GM12878 (cell line): ENCODE measurements at regions not wholly inside any gene's neighbourhood (a gene's known extent, or its start where the extent isn't known, plus 50 kb on each side); places are given as distances from the start of the nearest gene placed in this dataset.
"Not testable (repeated sequence)": the region's sequence is repeated elsewhere in the genome, so short reads cannot be mapped to it uniquely, and the experiment has no call there.

Experiments used
- ATAC-seq: fragments of 200-7000 bp; cut with Tn5 transposase; 3 replicates; pipeline ENCODE4 v1.9.1; 2020; ENCODE audit warnings: mild to moderate bottlenecking, moderate library complexity
- BruUV-seq: library from RNA; stranded (reverse); fragments of 400-500 nt; replicated peaks from 2 replicates; lab custom pipeline; 2021; lab: Mats Ljungman, UMichigan
- CTCF ChIA-PET: fragments of 300-600 bp; sonication (Branson Sonifier 250); formaldehyde crosslinking; extraction: SDS; loops from one replicate; lab custom pipeline; 2021; ENCODE audit warnings: inconsistent platforms; lab: Yijun Ruan, JAX
- POLR2A ChIA-PET: fragments of 350-600 bp; formaldehyde crosslinking; extraction: SDS; loops from one replicate; lab custom pipeline; 2021; ENCODE audit warnings: inconsistent platforms; lab: Charles Lee
- RAD21 ChIA-PET: fragments of 300-600 bp; sonication (Branson Sonifier 250); formaldehyde crosslinking; loops from one replicate; lab custom pipeline; 2023; ENCODE audit warnings: antibody characterized with exemption; ENCODE audit not compliant: unreplicated experiment; lab: Charles Lee
- SMC1A ChIA-PET: fragments of 300-600 bp; sonication (Branson Sonifier 250); formaldehyde crosslinking; loops from one replicate; lab custom pipeline; 2023; ENCODE audit not compliant: unreplicated experiment, uncharacterized antibody; lab: Charles Lee
- DNase-seq: peaks from one replicate; pipeline ENCODE4 v3.0.0-alpha.2; 2011; ENCODE audit warnings: low read depth, low spot score
- FAIRE-seq: peaks from 3 replicates; lab custom pipeline; 2011; peaks lifted over from hg19 to GRCh38; lab: Jason Lieb, UNC
- H2AFZ ChIP-seq: 2 replicates; pipeline ENCODE4 v1.6.0; 2011; ENCODE audit warnings: low read depth, low read length, control low read depth; ENCODE audit not compliant: control insufficient read depth
- H3K27ac ChIP-seq: 2 replicates; pipeline ENCODE4 v1.5.1; 2011; ENCODE audit warnings: control low read depth; ENCODE audit not compliant: control insufficient read depth, insufficient read depth
- H3K27me3 ChIP-seq, 2 experiments: replicated peaks in 1 of 2; 2 replicates each; pipeline versions ENCODE4 v1.6.0 to v1.6.1; 2011; ENCODE audit warnings: low read length in 1 of 2; ENCODE audit not compliant: control insufficient read depth in 2 of 2, insufficient read depth in 2 of 2
- H3K36me3 ChIP-seq, 2 experiments: 2 replicates each; pipeline ENCODE4 v1.5.1; 2011; ENCODE audit warnings: low read length in 1 of 2; ENCODE audit not compliant: control insufficient read depth in 2 of 2, insufficient read depth in 2 of 2
- H3K4me1 ChIP-seq: 2 replicates; pipeline ENCODE4 v1.6.1; 2011; ENCODE audit warnings: mild to moderate bottlenecking, low read length, moderate library complexity, mixed read lengths; ENCODE audit not compliant: control insufficient read depth, insufficient read depth
- H3K4me2 ChIP-seq: 2 replicates; pipeline ENCODE4 v1.6.0; 2011; ENCODE audit warnings: control low read depth; ENCODE audit not compliant: control insufficient read depth, insufficient read depth
- H3K4me3 ChIP-seq: fragments of 200-600 bp; sonication (generic); 2 replicates; pipeline ENCODE4 v1.5.1; 2016
- H3K79me2 ChIP-seq: 2 replicates; pipeline ENCODE4 v1.6.0; 2011; ENCODE audit warnings: low read length; ENCODE audit not compliant: control insufficient read depth, insufficient read depth
- H3K9ac ChIP-seq: 2 replicates; pipeline ENCODE4 v1.8.0; 2011; ENCODE audit warnings: low read length, control low read depth, mixed read lengths; ENCODE audit not compliant: control insufficient read depth, insufficient read depth
- H3K9me3 ChIP-seq: replicated peaks from 3 replicates; pipeline ENCODE4 v1.5.1; 2011; ENCODE audit warnings: mild to moderate bottlenecking, low read length; ENCODE audit not compliant: control insufficient read depth, insufficient read depth
- H4K20me1 ChIP-seq: 2 replicates; pipeline ENCODE4 v1.6.0; 2011; ENCODE audit not compliant: control insufficient read depth, insufficient read depth
- WRNIP1 ChIP-seq: IDR thresholded peaks from 2 replicates; pipeline ENCODE4 v1.6.1; 2011; ENCODE audit warnings: low read depth, low read length, improper control_type of control experiment, borderline replicate concordance
- WGBS: methylation state at CpG from one replicate; pipeline ENCODE4 v1.1.6; 2016; ENCODE audit warnings: low lambda C conversion rate; ENCODE audit not compliant: insufficient replicate concordance, insufficient coverage; ENCODE audit errors: missing lambda C conversion rate; 5-methylcytosine and 5-hydroxymethylcytosine counted together
- in situ Hi-C: fragments of 300-500 bp; cut with MboI; formaldehyde crosslinking; loops from 9 replicates; pipeline ENCODE4 v1.14.3; 2018; ENCODE audit warnings: mixed read lengths
- intact Hi-C: fragments of 100-400 bp; cut with micrococcal nuclease; formaldehyde crosslinking; loops from one replicate; pipeline ENCODE4 v1.14.2; 2022; ENCODE audit not compliant: unreplicated experiment
- TF ChIP-seq, protein P1 (sequence below): fragments of 450-650 bp; formaldehyde crosslinking; IDR thresholded peaks from 2 replicates; pipeline ENCODE4 v1.4.0; 2020; ENCODE audit warnings: mild to moderate bottlenecking, moderate library complexity
- TF ChIP-seq, protein P2 (sequence below): fragments of 450-650 bp; formaldehyde crosslinking; IDR thresholded peaks from 2 replicates; pipeline ENCODE4 v1.4.0; 2022; ENCODE audit warnings: mild to moderate bottlenecking, moderate library complexity

DNA sequence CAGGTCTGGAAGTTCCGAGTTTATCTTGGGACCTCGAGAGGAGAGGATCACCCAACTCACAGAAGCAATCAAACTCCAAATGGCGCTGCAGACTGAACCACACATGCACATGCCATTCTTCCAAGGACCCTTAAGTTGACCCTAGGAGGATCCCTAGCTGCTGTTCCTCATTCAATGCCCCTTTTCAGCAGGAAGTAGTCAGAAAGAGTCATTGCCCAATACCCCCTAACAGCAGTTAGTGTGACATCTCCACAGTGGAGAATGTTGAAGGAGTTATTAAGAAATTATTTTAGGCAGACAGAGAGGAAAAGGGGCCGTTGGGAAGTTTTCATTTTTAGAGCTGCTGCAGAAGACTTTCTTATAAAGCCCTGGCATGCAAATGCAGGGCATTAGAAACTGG, 229.9 kb upstream of the DAB2 start (continued):
- TF ChIP-seq, protein P1, sequence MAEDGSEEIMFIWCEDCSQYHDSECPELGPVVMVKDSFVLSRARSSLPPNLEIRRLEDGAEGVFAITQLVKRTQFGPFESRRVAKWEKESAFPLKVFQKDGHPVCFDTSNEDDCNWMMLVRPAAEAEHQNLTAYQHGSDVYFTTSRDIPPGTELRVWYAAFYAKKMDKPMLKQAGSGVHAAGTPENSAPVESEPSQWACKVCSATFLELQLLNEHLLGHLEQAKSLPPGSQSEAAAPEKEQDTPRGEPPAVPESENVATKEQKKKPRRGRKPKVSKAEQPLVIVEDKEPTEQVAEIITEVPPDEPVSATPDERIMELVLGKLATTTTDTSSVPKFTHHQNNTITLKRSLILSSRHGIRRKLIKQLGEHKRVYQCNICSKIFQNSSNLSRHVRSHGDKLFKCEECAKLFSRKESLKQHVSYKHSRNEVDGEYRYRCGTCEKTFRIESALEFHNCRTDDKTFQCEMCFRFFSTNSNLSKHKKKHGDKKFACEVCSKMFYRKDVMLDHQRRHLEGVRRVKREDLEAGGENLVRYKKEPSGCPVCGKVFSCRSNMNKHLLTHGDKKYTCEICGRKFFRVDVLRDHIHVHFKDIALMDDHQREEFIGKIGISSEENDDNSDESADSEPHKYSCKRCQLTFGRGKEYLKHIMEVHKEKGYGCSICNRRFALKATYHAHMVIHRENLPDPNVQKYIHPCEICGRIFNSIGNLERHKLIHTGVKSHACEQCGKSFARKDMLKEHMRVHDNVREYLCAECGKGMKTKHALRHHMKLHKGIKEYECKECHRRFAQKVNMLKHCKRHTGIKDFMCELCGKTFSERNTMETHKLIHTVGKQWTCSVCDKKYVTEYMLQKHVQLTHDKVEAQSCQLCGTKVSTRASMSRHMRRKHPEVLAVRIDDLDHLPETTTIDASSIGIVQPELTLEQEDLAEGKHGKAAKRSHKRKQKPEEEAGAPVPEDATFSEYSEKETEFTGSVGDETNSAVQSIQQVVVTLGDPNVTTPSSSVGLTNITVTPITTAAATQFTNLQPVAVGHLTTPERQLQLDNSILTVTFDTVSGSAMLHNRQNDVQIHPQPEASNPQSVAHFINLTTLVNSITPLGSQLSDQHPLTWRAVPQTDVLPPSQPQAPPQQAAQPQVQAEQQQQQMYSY (CRISPR knock-in tag), result no peak
- TF ChIP-seq, protein P2, sequence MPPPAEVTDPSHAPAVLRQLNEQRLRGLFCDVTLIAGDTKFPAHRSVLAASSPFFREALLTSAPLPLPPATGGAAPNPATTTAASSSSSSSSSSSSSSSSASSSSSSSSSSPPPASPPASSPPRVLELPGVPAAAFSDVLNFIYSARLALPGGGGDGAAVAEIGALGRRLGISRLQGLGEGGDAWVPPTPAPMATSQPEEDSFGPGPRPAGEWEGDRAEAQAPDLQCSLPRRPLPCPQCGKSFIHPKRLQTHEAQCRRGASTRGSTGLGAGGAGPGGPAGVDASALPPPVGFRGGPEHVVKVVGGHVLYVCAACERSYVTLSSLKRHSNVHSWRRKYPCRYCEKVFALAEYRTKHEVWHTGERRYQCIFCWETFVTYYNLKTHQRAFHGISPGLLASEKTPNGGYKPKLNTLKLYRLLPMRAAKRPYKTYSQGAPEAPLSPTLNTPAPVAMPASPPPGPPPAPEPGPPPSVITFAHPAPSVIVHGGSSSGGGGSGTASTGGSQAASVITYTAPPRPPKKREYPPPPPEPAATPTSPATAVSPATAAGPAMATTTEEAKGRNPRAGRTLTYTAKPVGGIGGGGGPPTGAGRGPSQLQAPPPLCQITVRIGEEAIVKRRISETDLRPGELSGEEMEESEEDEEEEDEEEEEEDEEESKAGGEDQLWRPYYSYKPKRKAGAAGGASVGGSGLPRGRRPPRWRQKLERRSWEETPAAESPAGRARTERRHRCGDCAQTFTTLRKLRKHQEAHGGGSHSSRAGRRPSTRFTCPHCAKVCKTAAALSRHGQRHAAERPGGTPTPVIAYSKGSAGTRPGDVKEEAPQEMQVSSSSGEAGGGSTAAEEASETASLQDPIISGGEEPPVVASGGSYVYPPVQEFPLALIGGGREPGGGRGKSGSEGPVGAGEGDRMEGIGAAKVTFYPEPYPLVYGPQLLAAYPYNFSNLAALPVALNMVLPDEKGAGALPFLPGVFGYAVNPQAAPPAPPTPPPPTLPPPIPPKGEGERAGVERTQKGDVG (CRISPR knock-in tag), result no peak
- TF ChIP-seq WRNIP1, result no peak

DNA sequence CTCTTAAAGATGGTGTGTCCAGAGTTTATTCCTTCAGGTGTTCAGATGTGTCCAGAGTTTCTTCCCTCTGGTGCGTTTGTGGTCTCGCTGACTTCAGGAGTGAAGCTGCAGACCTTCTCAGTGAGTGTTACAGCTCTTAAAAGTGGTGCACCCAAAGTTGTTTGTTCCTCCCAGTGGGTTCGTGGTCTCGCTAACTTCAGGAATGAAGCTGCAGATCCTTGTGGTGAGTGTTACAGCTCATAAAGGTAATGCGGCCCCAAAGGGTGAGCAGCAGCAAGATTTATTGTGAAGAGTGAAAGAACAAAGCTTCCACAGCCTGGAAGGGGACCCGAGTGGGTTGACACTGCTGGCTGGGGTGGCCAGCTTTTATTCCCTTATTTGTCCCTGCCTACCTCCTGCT, 227.7 kb upstream of the DAB2 start:
- RAD21 ChIA-PET, H3K9me3 ChIP-seq, FAIRE-seq, H3K27me3 ChIP-seq, intact Hi-C loops, H2AFZ ChIP-seq, H3K27ac ChIP-seq, BruUV-seq, H3K79me2 ChIP-seq, H4K20me1 ChIP-seq, SMC1A ChIA-PET, DNase-seq, H3K4me3 ChIP-seq, H3K4me1 ChIP-seq, H3K9ac ChIP-seq, in situ Hi-C loops, H3K4me2 ChIP-seq, ATAC-seq, H3K36me3 ChIP-seq, POLR2A ChIA-PET: not testable (repeated sequence)
- CTCF ChIA-PET, result interaction anchor here (0.9 kb wide), 1 partner anchor 19 kb away, joined by 3 read pairs; no protein-coding TSS in a partner anchor
- WGBS, result 59% methylated on average over 6 of the region's 6 CpGs
